ENCODE measurements at regions not wholly inside any gene's neighbourhood (a gene's known extent, or its start where the extent isn't known, plus 50 kb on each side); places are given as distances from the start of the nearest gene placed in this dataset.
A peak's percentile ranks its signal among the peaks of the same experiment; 100 is the strongest.

- no peak for DNase-seq
Measured at GRCh38 chr5:164581889-164582288, 1076.5 kb downstream of the MAT2B start.

- DNase-seq = no peak
Measured at GRCh38 chr5:164593982-164594381, 1088.6 kb downstream of the MAT2B start.

GRCh38 chr5:164597293-164597900 is 1092.0 kb downstream of the MAT2B start:
- no peak for DNase-seq

DNA sequence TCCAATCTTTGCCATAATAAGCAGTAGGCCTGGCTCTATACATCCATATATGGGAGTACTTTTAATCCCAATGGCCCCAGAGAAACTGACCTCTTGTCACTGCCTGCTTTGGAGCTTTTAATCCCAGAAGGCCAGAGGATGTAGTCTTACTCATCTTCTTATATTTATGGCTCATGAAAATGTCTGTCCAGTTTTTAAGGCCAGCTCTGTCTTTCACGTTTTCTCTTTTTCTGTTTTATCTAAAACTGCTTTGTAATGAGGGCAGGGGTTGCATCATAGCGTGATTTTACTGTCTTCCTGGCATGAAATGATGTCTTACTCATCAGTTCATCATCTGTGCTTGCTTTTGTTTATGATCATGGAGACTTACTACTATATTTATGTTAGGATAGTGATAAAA is 1094.9 kb downstream of the MAT2B start:
- peak in 1 of 3 donors; percentile 7 for DNase-seq

GRCh38 chr5:164600929-164601535 is 1095.6 kb downstream of the MAT2B start:
- no peak for DNase-seq

GRCh38 chr5:164608507-164608906 is 1103.1 kb downstream of the MAT2B start:
- no peak for DNase-seq

DNA sequence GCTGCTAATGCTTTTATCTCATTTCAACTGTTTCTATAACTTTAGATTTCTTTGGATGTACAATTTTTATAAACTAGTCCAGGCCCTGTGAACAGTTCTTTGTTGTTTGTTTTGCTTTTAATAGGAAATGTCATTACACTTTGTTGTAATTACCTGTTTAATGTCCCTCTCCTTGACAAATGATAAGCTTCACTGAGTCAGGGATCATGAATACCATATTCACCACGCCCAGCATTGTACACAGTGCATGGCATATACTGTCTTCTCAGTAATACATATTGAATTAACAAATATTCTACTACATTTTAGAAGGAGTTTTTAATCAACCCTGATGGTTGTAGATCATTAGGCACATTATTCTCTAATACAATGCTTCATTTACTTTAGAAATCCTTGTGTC is 1105.0 kb downstream of the MAT2B start:
- no peak for DNase-seq

DNA sequence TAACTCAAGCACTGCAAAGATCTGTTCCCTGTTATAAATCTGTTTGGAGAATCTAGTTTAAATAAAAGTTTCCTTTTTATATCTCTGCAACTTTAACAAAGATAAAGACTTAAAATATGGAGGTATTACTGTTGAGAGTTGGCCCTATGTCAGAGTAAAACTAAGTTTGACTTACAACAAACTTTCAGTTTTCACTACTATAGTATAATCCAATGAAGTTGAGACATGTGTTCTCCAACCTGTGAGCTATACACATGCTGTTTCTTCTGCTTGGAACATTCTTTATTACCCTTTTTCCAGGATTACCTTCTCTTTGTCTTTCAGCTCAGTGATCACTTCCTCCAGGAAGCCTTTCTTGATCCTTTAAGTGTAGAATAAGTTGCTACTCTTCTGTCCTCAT is 1109.3 kb downstream of the MAT2B start:
- DNase-seq = no peak

GRCh38 chr5:164617290-164617689 is 1111.9 kb downstream of the MAT2B start:
- DNase-seq = no peak

- no peak for DNase-seq
Measured at GRCh38 chr5:164627021-164627420, 1121.6 kb downstream of the MAT2B start.

DNA sequence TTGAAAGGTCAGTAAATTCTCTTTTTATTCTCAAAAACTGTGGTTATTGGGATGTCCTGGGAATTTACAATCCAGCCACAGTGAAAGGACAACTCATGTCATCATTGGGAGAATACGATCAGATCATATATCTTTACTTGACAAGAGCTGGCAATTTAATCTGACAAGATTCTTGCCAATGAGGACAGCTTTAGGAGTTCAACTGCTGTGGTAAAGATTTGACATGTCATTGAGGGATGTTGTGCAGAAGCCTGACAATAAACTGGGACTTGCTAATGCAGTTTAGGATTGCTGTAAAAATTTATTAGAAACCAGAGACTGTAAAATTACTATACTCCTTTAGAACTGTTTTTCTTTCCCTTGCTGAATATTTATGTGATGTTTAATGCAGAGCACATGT is 1131.0 kb downstream of the MAT2B start:
- DNase-seq = no peak

GRCh38 chr5:164637931-164638521 is 1132.6 kb downstream of the MAT2B start:
- no peak for DNase-seq

DNA sequence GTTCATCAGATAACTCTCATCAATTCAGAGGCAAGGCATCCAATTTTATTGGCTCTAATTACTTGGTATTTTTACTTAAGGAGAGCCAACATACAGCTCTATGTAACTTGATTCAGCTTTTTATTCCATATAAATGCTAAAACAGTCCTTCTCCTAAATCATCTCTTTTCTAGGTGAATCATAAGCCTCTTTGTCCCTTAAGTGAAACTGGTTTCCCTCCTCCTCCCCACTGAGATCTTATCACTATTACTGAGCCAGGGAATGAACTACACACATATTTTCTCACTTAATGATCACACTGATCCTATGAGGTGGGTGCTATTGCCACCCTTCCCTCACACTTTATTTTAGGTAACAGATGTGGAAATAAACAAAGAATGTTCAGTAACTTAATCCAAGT is 1143.8 kb downstream of the MAT2B start:
- DNase-seq = no peak

DNA sequence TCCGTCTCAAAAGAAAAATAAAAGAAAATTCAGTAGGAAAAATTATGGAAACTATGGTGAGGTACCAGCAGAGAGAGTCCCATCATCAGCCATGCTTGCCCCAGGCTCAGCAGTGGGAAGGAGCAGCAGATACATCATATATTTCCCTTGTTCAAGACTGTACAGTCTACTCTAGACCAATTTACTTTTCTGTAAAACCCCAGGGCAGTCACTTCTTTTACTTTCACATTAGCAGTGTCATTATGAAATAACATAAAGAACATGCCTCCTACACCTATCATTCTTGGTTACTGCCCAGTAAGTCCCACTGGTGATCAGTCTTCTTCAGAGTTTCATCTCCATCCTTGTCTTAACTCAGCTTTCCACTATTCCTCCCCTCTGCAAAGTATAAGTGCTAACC is 1145.0 kb downstream of the MAT2B start:
- no peak for DNase-seq

DNA sequence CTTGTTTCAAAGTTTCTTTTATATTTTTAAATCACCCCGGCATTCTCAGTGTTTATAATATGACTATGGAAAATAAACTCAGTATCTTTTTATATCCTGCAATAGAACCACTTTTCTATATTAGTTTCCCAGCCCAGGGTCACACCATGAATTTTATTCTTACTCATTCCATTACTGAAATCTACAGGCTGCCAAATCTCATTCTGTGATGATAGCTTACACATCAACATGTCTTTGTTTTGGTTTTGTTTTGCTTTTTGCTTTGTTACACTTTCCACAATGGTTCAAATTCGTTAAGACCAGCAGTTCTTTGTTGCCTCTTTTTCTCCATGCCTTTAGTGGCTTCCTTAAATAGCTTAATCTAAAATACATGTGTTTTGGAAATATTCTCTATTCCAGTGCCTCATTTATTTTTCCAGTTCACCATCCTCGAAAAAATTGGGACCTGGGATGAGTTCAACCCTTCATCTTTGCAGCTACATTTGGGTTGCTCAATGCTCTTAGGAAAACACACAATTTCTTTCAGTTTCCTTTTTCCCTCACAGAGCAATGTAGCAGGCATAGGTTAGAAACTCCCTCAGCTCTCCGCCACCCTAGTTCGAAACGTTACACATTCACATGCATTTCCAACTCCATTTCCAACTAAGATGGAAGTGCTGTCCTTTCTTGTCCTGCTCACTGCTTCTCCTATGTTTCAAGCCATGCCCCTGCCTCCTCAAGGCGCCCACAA is 1146.3 kb downstream of the MAT2B start:
- DNase-seq = no peak

GRCh38 chr5:164652276-164652660 is 1146.8 kb downstream of the MAT2B start:
- no peak for DNase-seq

GRCh38 chr5:164663198-164663989 is 1158.0 kb downstream of the MAT2B start:
- DNase-seq = no peak

DNA sequence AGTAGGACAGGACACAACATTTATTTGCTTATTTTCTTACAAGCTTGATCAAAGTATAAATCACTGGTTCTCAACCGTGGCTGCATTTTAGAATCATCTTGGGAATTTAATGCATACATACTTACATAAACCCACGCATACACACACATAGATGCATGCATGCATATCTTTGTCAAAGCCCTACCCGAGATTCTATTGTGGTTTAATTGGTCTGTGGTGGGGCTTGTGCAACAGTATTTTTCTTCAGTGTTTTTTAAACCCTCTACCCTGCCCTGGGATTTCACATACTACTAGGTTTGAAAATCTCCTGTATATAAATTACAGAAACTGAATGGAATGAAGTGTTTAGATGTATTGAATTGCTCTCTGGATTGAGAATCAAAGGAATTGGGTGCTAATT is 1166.2 kb downstream of the MAT2B start:
- DNase-seq = no peak

- no peak for DNase-seq
Measured at GRCh38 chr5:164672205-164672604, 1166.8 kb downstream of the MAT2B start.

DNA sequence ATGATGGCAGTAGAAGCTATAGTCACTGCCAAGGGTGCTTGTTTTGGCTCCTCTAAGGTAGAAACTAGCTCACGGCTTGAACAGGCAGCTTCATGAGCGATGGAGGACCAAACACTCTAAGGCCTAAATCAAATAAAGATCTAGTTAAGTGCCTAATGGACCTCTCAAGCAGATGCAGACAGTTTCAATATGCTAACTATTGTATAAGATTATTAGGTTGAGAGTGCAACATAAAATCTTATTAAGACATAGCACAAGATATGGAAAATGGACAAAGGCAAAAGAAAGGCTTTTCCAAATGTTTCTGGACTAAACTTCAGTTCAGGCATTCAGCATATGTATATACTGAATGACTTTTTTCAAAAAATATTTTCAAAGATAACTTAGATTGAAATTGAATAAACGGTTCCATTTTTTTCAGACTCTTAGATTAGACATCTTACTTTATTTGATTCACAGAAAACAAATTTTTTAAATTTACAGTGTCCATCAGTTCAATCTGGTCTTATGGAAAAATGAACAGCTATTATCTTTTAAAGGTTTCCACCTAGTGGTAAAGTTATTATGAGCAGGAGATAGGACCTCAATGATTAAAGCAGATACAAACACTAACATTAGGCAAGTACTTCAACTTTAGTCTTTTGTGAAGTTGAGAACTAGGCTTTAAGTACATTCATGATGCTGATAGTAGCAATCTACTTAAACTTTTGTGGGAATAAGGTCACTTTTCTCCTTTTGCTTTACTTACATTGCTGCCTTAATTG is 1167.7 kb downstream of the MAT2B start:
- DNase-seq = peak in 1 of 3 donors; percentile 15

- no peak for DNase-seq
Measured at GRCh38 chr5:164679461-164679860, 1174.0 kb downstream of the MAT2B start.

Data from muscle of back (tissue), 3 donors.